Uterus (tissue), 2 donors: ENCODE measurements at regions not wholly inside any gene's neighbourhood (a gene's known extent, or its start where the extent isn't known, plus 50 kb on each side); places are given as distances from the start of the nearest gene placed in this dataset.

Experiments
- CTCF ChIP-seq, 4 experiments: fragments of 200-600 bp in 2 of 4; fragments of 450-650 bp in 2 of 4; sonication (generic) in 2 of 4; IDR thresholded peaks; one replicate each; pipeline ENCODE4 v1.5.1; 2016 to 2019; ENCODE audit warnings: antibody characterized with exemption in 4 of 4, mild to moderate bottlenecking in 2 of 4, moderate library complexity in 1 of 4
- POLR2A ChIP-seq, 2 donors: fragments of 450-650 bp; IDR thresholded peaks; one replicate each; pipeline ENCODE4 v1.6.1; 2016; ENCODE audit warnings: antibody characterized with exemption in 2 of 2, mild to moderate bottlenecking in 1 of 2, moderate library complexity in 1 of 2

DNA sequence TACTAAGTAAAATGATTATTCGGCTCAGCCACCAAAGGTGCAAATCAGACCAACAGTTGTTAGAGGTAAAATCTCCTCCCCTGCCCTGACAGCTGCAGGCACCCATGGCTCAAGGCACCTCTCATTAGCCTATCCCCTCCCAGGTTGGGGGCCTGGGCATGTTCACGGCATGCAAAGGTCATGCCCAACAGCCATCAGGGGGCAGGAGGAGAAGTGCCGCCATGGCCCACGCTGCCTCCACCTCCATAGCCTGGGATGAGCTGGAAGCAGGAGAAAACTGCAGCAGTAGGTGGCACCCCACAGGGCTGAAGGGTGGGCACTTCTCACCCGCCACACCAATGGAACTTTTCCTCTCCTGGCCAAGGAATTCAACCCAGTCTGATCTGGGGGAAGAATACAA lies 146.4 kb upstream of the COX10 start:
- TF ChIP-seq CTCF (IDR thresholded peaks at IDR 0.05) (no peak), POLR2A (IDR thresholded peaks at IDR 0.05) (no peak)
